Endodermal cell (in vitro differentiated cells): ENCODE measurements at regions not wholly inside any gene's neighbourhood (a gene's known extent, or its start where the extent isn't known, plus 50 kb on each side); places are given as distances from the start of the nearest gene placed in this dataset.

Source experiments
- DNase-seq: peaks from one replicate; pipeline ENCODE4 v3.0.0-alpha.2; 2017
- H3K27ac ChIP-seq: 2 replicates; pipeline ENCODE4 v1.5.1; 2013; ENCODE audit warnings: mild to moderate bottlenecking, low read depth, low read length, moderate library complexity
- H3K27me3 ChIP-seq: 2 replicates; pipeline ENCODE4 v1.6.1; 2013; ENCODE audit warnings: mild to moderate bottlenecking, low read length, moderate library complexity; ENCODE audit not compliant: insufficient read depth, control insufficient read depth, poor library complexity, severe bottlenecking
- H3K36me3 ChIP-seq: 2 replicates; pipeline ENCODE4 v1.7.0; 2013; ENCODE audit warnings: mild to moderate bottlenecking, low read length, moderate library complexity; ENCODE audit not compliant: control insufficient read depth, insufficient read depth
- H3K4me1 ChIP-seq: one replicate; pipeline ENCODE4 v1.7.0; 2013; ENCODE audit warnings: low read length; ENCODE audit not compliant: control insufficient read depth, insufficient read depth
- H3K4me3 ChIP-seq: 2 replicates; pipeline ENCODE4 v1.5.1; 2013; ENCODE audit warnings: mild to moderate bottlenecking, low read length, moderate library complexity
- H3K9ac ChIP-seq: 2 replicates; pipeline ENCODE4 v1.6.1; 2013; ENCODE audit warnings: mild to moderate bottlenecking, low read length, moderate library complexity; ENCODE audit not compliant: poor library complexity, severe bottlenecking; ENCODE audit errors: extremely low read depth
- H3K9me3 ChIP-seq: 2 replicates; pipeline ENCODE4 v1.6.1; 2013; ENCODE audit warnings: mild to moderate bottlenecking, low read length, moderate library complexity; ENCODE audit not compliant: control insufficient read depth
- H3K27ac Mint-ChIP-seq: 2 replicates; pipeline ENCODE4 v1.8.0; 2020; ENCODE audit warnings: mixed read lengths
- H3K27me3 Mint-ChIP-seq: 2 replicates; pipeline ENCODE4 v1.8.0; 2021; ENCODE audit warnings: mild to moderate bottlenecking, mixed read lengths; ENCODE audit not compliant: insufficient read depth
- H3K36me3 Mint-ChIP-seq: 2 replicates; pipeline ENCODE4 v1.8.0; 2020; ENCODE audit warnings: low read depth, mixed read lengths
- H3K4me1 Mint-ChIP-seq: 2 replicates; pipeline ENCODE4 v1.8.0; 2020; ENCODE audit warnings: mixed read lengths
- H3K4me3 Mint-ChIP-seq: 2 replicates; pipeline ENCODE4 v1.8.0; 2020; ENCODE audit warnings: mild to moderate bottlenecking, moderate library complexity, mixed read lengths
- H3K9me3 Mint-ChIP-seq: 2 replicates; pipeline ENCODE4 v1.8.0; 2020; ENCODE audit warnings: mild to moderate bottlenecking, mixed read lengths
- CTCF ChIP-seq: fragments of 200-600 bp; sonication (generic); conservative IDR thresholded peaks from 2 replicates; pipeline ENCODE4 v1.5.0; 2021; ENCODE audit warnings: antibody characterized with exemption, mild to moderate bottlenecking
- WGBS, 2 experiments: methylation state at CpG; one replicate each; pipeline versions ENCODE4 v1.1.5 to v1.1.7; 2013; ENCODE audit warnings: missing lambda C conversion rate in 2 of 2, mixed read lengths in 1 of 2; ENCODE audit not compliant: insufficient coverage in 1 of 2, insufficient read length in 1 of 2; 5-methylcytosine and 5-hydroxymethylcytosine counted together

GRCh38 chr9:79962836-79963235 is 391.1 kb downstream of the TLE4 start:
- peaks cover 11% of the 10 kb centered on the region for H3K27me3 Mint-ChIP-seq
- Histone ChIP-seq H3K4me1 (no peaks in the 10 kb centered on the region), H3K27ac (no peak overlapping the region), H3K9ac (no peak overlapping the region), H3K9me3 (no peaks in the 10 kb centered on the region), H3K36me3 (no peaks in the 10 kb centered on the region), H3K4me3 (no peak overlapping the region), H3K27me3 (peaks cover 5% of the 10 kb centered on the region)
- 46 to 52% methylated on average over 1 to 3 of the region's 3 CpGs for WGBS, 2 experiments
- H3K4me1 Mint-ChIP-seq = no peaks in the 10 kb centered on the region
- no peaks in the 10 kb centered on the region for H3K36me3 Mint-ChIP-seq
- no peaks in the 10 kb centered on the region for H3K9me3 Mint-ChIP-seq
- TF ChIP-seq CTCF = no peak
- H3K4me3 Mint-ChIP-seq = no peak overlapping the region
- no peak overlapping the region for H3K27ac Mint-ChIP-seq
- DNase-seq = no peak

GRCh38 chr9:79962150-79962549 is 390.4 kb downstream of the TLE4 start:
- Mint-ChIP-seq H3K9me3 (no peaks in the 10 kb centered on the region), H3K4me1 (no peaks in the 10 kb centered on the region), H3K27me3 (peaks cover 11% of the 10 kb centered on the region), H3K4me3 (no peak overlapping the region), H3K36me3 (no peaks in the 10 kb centered on the region), H3K27ac (no peak overlapping the region)
- no peaks in the 10 kb centered on the region for H3K4me1 ChIP-seq
- no peak overlapping the region for H3K27ac ChIP-seq
- TF ChIP-seq CTCF = no peak
- no peak for DNase-seq
- no peaks in the 10 kb centered on the region for H3K36me3 ChIP-seq
- WGBS, 2 experiments = 83 to 100% methylated on average over 1 of the region's 1 CpG
- no peaks in the 10 kb centered on the region for H3K9me3 ChIP-seq
- H3K4me3 ChIP-seq = no peak overlapping the region
- no peak overlapping the region for H3K9ac ChIP-seq
- H3K27me3 ChIP-seq = peaks cover 5% of the 10 kb centered on the region

GRCh38 chr9:79955300-79955699 is 383.5 kb downstream of the TLE4 start:
- TF ChIP-seq CTCF = peak; percentile 62
- Histone ChIP-seq H3K4me1 (no peaks in the 10 kb centered on the region), H3K36me3 (no peaks in the 10 kb centered on the region), H3K9me3 (no peaks in the 10 kb centered on the region), H3K9ac (no peak overlapping the region), H3K27me3 (no peaks in the 10 kb centered on the region), H3K27ac (no peak overlapping the region), H3K4me3 (no peak overlapping the region)
- H3K27me3 Mint-ChIP-seq = no peaks in the 10 kb centered on the region
- H3K4me1 Mint-ChIP-seq = no peaks in the 10 kb centered on the region
- no peak overlapping the region for H3K4me3 Mint-ChIP-seq
- peaks cover 16% of the 10 kb centered on the region for H3K9me3 Mint-ChIP-seq
- 83 to 89% methylated on average over 2 to 3 of the region's 3 CpGs for WGBS, 2 experiments
- no peak for DNase-seq
- no peaks in the 10 kb centered on the region for H3K36me3 Mint-ChIP-seq
- H3K27ac Mint-ChIP-seq = no peak overlapping the region
